H1 (cell line): ENCODE measurements at regions not wholly inside any gene's neighbourhood (a gene's known extent, or its start where the extent isn't known, plus 50 kb on each side); places are given as distances from the start of the nearest gene placed in this dataset.
"Not testable (repeated sequence)": the region's sequence is repeated elsewhere in the genome, so short reads cannot be mapped to it uniquely, and the experiment has no call there.

Experiments used
- CTCF ChIA-PET: fragments of 300-600 bp; sonication (Branson Sonifier 250); formaldehyde crosslinking; loops from one replicate; lab custom pipeline; 2021; ENCODE audit not compliant: partially characterized antibody; lab: Charles Lee
- POLR2A ChIA-PET: fragments of 300-600 bp; sonication (Branson Sonifier 250); formaldehyde crosslinking; loops from one replicate; lab custom pipeline; 2021; ENCODE audit warnings: inconsistent platforms; ENCODE audit not compliant: partially characterized antibody; lab: Charles Lee
- DNase-seq, 2 experiments: peaks; one replicate each; pipeline versions ENCODE4 v3.0.0 to v3.0.0-alpha.2; 2010 to 2022; ENCODE audit warnings: low spot score in 2 of 2, low read depth in 1 of 2, mixed read lengths in 1 of 2
- FAIRE-seq: peaks from 2 replicates; lab custom pipeline; 2011; peaks lifted over from hg19 to GRCh38; lab: Jason Lieb, UNC
- H2AFZ ChIP-seq: 2 replicates; pipeline ENCODE4 v1.8.1; 2012; ENCODE audit warnings: low read length, inconsistent platforms
- H2AK5ac ChIP-seq: 2 replicates; pipeline ENCODE4 v1.6.1; 2013; ENCODE audit warnings: low read depth, low read length
- H2BK120ac ChIP-seq: replicated peaks from 2 replicates; pipeline ENCODE3; 2013; ENCODE audit warnings: low read depth, low read length, inconsistent platforms
- H2BK12ac ChIP-seq: 2 replicates; pipeline ENCODE4 v1.6.1; 2013; ENCODE audit warnings: low read depth, low read length
- H2BK15ac ChIP-seq: 2 replicates; pipeline ENCODE4 v1.6.1; 2013; ENCODE audit warnings: low read length
- H2BK20ac ChIP-seq: 2 replicates; pipeline ENCODE4 v1.6.1; 2013; ENCODE audit warnings: low read length
- H2BK5ac ChIP-seq: 2 replicates; pipeline ENCODE4 v1.6.1; 2013; ENCODE audit warnings: low read depth, low read length
- H3K14ac ChIP-seq: 2 replicates; pipeline ENCODE4 v1.6.1; 2013; ENCODE audit warnings: inconsistent platforms; ENCODE audit not compliant: insufficient read length
- H3K18ac ChIP-seq: 2 replicates; pipeline ENCODE4 v1.6.1; 2013; ENCODE audit warnings: low read length; ENCODE audit errors: extremely low read depth
- H3K23ac ChIP-seq: 2 replicates; pipeline ENCODE4 v1.6.1; 2013; ENCODE audit warnings: inconsistent platforms; ENCODE audit not compliant: insufficient read length
- H3K23me2 ChIP-seq: 2 replicates; pipeline ENCODE4 v1.6.1; 2013; ENCODE audit warnings: low read depth, low read length
- H3K27ac ChIP-seq: 2 replicates; pipeline ENCODE4 v1.6.1; 2011; ENCODE audit warnings: low read depth, low read length, inconsistent platforms
- H3K27me3 ChIP-seq, 4 experiments: replicated peaks in 1 of 4; 1 replicate in 1 of 4; 2 replicates in 3 of 4; pipeline versions ENCODE4 v1.6.1 to v1.8.1; 2011 to 2013; ENCODE audit warnings: low read length in 3 of 4, mild to moderate bottlenecking in 3 of 4, inconsistent platforms in 2 of 4, mixed read lengths in 2 of 4, moderate library complexity in 1 of 4; ENCODE audit not compliant: control insufficient read depth in 3 of 4, insufficient read depth in 3 of 4; ENCODE audit errors: extremely low read depth in 1 of 4
- H3K36me3 ChIP-seq, 4 experiments: 2 replicates each; pipeline versions ENCODE4 v1.6.1 to v1.8.1; 2011 to 2013; ENCODE audit warnings: mild to moderate bottlenecking in 4 of 4, low read length in 3 of 4, moderate library complexity in 2 of 4, control low read depth in 1 of 4, inconsistent platforms in 1 of 4; ENCODE audit not compliant: insufficient read depth in 4 of 4, control insufficient read depth in 2 of 4
- H3K4ac ChIP-seq: replicated peaks from 2 replicates; pipeline ENCODE3; 2013; ENCODE audit warnings: low read length, low read depth, mixed read lengths, inconsistent platforms; ENCODE audit not compliant: insufficient read length
- H3K4me1 ChIP-seq, 4 experiments: replicated peaks in 1 of 4; 1 replicate in 1 of 4; 2 replicates in 3 of 4; pipeline versions ENCODE4 v1.6.1 to v1.8.1; 2011 to 2013; ENCODE audit warnings: low read length in 3 of 4, inconsistent platforms in 2 of 4, mixed read lengths in 1 of 4; ENCODE audit not compliant: insufficient read depth in 4 of 4, control insufficient read depth in 3 of 4
- H3K4me2 ChIP-seq, 2 experiments: 2 replicates each; pipeline versions ENCODE4 v1.6.1 to v1.8.1; 2011 to 2013; ENCODE audit warnings: low read depth in 2 of 2, low read length in 2 of 2, control low read depth in 1 of 2, inconsistent platforms in 1 of 2, mild to moderate bottlenecking in 1 of 2; ENCODE audit not compliant: insufficient read depth in 1 of 2
- H3K4me3 ChIP-seq, 4 experiments: fragments of 200-600, 300-600 bp in 1 of 4; sonication (generic), shearing (Covaris generic), sonication (Bioruptor Twin) in 1 of 4; 2 replicates each; pipeline versions ENCODE4 v1.5.1 to v1.8.1; 2011 to 2016; ENCODE audit warnings: low read length in 4 of 4, low read depth in 3 of 4, control low read depth in 2 of 4, inconsistent platforms in 2 of 4, mild to moderate bottlenecking in 2 of 4, mixed read lengths in 1 of 4, moderate library complexity in 1 of 4; ENCODE audit not compliant: insufficient read depth in 2 of 4; ENCODE audit errors: extremely low read depth in 1 of 4
- H3K56ac ChIP-seq: replicated peaks from 2 replicates; pipeline ENCODE3; 2013; ENCODE audit warnings: low read depth, mild to moderate bottlenecking, mixed read lengths, low read length, inconsistent platforms; ENCODE audit not compliant: insufficient read length
- H3K79me1 ChIP-seq: 2 replicates; pipeline ENCODE4 v1.6.1; 2013; ENCODE audit warnings: low read depth, low read length, control low read depth
- H3K79me2 ChIP-seq, 2 experiments: 2 replicates each; pipeline versions ENCODE4 v1.6.1 to v1.8.1; 2012 to 2013; ENCODE audit warnings: low read length in 2 of 2, mild to moderate bottlenecking in 2 of 2, inconsistent platforms in 1 of 2; ENCODE audit not compliant: insufficient read depth in 2 of 2, control insufficient read depth in 1 of 2
- H3K9ac ChIP-seq, 4 experiments: replicated peaks in 1 of 4; 1 replicate in 1 of 4; 2 replicates in 3 of 4; pipeline versions ENCODE4 v1.6.1 to v1.8.1; 2011 to 2013; ENCODE audit warnings: low read depth in 3 of 4, low read length in 3 of 4, control low read depth in 2 of 4, mild to moderate bottlenecking in 2 of 4, moderate library complexity in 2 of 4, inconsistent platforms in 1 of 4; ENCODE audit errors: extremely low read depth in 1 of 4
- H3K9me3 ChIP-seq, 2 experiments: 2 replicates each; pipeline versions ENCODE4 v1.6.1 to v1.8.1; 2012 to 2013; ENCODE audit warnings: mild to moderate bottlenecking in 2 of 2, moderate library complexity in 2 of 2, control low read depth in 1 of 2, inconsistent platforms in 1 of 2, low read depth in 1 of 2, low read length in 1 of 2, mixed read lengths in 1 of 2; ENCODE audit not compliant: insufficient read depth in 2 of 2
- H4K20me1 ChIP-seq, 2 experiments: replicated peaks in 1 of 2; 2 replicates each; pipeline versions ENCODE3 to v1.8.1; 2011 to 2013; ENCODE audit warnings: inconsistent platforms in 2 of 2, low read length in 2 of 2, mild to moderate bottlenecking in 1 of 2; ENCODE audit not compliant: insufficient read depth in 2 of 2, control insufficient read depth in 1 of 2
- H4K5ac ChIP-seq: 2 replicates; pipeline ENCODE4 v1.6.1; 2013; ENCODE audit warnings: low read length, low read depth, mixed read lengths, inconsistent platforms; ENCODE audit not compliant: insufficient read length
- H4K8ac ChIP-seq: 2 replicates; pipeline ENCODE4 v1.8.0; 2013; ENCODE audit warnings: mild to moderate bottlenecking, moderate library complexity, low read length, inconsistent platforms; ENCODE audit not compliant: insufficient read depth; ENCODE audit errors: extremely low read depth
- H4K91ac ChIP-seq: replicated peaks from 2 replicates; pipeline ENCODE3; 2013; ENCODE audit warnings: low read length, mixed read lengths, inconsistent platforms; ENCODE audit not compliant: insufficient read length
- WGBS, 2 experiments: shearing (Covaris generic) in 1 of 2; methylation state at CpG; one replicate each; pipeline versions ENCODE4 v1.1.6 to v1.1.7; 2013 to 2015; ENCODE audit warnings: low lambda C conversion rate in 2 of 2, mixed read lengths in 2 of 2, inconsistent platforms in 1 of 2, low coverage in 1 of 2, missing lambda C conversion rate in 1 of 2; ENCODE audit not compliant: insufficient replicate concordance in 2 of 2, insufficient coverage in 1 of 2, insufficient read length in 1 of 2; ENCODE audit errors: extremely low coverage in 1 of 2, missing lambda C conversion rate in 1 of 2; 5-methylcytosine and 5-hydroxymethylcytosine counted together

DNA sequence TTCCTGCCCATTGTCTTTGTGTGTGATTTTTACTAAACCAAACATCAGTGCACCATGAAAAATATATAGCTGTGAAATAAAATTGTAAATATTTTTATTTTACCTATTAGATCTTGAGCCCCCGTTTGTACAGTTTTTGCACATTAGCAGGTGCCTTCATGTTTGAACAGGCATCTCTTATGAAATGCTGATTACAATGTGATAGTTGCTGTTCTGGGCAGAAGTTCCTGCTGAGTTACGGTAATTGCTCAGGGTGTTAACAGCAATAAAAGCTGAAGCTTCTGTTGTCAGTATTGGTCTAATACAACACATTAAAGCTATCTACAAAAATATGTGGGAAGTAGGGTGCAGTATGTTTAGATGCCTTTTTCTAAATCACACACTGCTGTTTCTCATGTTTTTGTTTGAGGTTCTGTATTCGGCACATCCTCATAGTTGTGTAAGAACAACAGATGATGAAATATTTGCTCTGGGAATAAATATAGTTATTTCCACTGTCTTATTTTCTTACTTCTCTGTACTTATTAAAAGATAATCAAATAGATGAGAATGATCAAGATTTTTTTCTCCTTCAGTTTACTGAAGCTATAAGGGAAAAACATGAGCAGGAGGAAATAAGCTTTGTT lies 173.8 kb upstream of the GOLGA6L22 start:
- H2BK15ac ChIP-seq, POLR2A ChIA-PET, H2AK5ac ChIP-seq, H2BK5ac ChIP-seq, DNase-seq, H3K4me1 ChIP-seq, H3K36me3 ChIP-seq, FAIRE-seq, H3K23ac ChIP-seq, H2BK20ac ChIP-seq, H4K5ac ChIP-seq, H3K79me2 ChIP-seq, H4K20me1 ChIP-seq, H2AFZ ChIP-seq, H3K18ac ChIP-seq, H2BK12ac ChIP-seq, H3K23me2 ChIP-seq, H3K14ac ChIP-seq, CTCF ChIA-PET, H2BK120ac ChIP-seq, H3K27ac ChIP-seq, H3K79me1 ChIP-seq, H4K91ac ChIP-seq, H3K4ac ChIP-seq, H3K27me3 ChIP-seq, H3K9ac ChIP-seq, H3K4me2 ChIP-seq, H3K4me3 ChIP-seq, H3K56ac ChIP-seq, H4K8ac ChIP-seq: not testable (repeated sequence)
- peaks cover 12 to 13% of the 10 kb centered on the region in 2 experiments; a peak in 3 of 4 replicates for H3K9me3 ChIP-seq
- 71% methylated on average over 3 of the region's 3 CpGs; no CpG with 5 or more reads in 1 of the 2 experiments for WGBS, 2 experiments

DNA sequence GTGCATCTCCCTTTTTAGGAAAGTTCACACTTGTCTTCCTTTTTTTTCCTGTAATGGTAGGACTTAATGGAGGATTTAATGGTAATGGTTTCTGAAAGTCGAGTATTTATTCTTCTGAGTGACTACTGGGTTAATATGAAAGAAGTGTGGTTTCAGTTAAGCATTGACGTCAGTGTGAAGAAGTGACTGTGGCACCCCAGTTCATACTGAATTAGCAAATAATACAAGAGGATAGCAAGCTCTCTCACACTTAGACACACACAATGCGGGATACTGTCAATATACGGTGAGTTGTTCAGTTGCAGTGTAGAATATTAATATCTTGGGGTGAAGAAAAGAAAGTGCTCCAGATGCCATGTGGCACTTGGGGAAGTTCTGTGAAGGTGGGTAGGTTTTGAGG lies 167.6 kb upstream of the GOLGA6L22 start:
- FAIRE-seq, H2BK12ac ChIP-seq, H3K18ac ChIP-seq, H3K36me3 ChIP-seq, H4K5ac ChIP-seq, H3K23me2 ChIP-seq, H3K14ac ChIP-seq, H4K91ac ChIP-seq, CTCF ChIA-PET, H2BK5ac ChIP-seq, H2AFZ ChIP-seq, H3K79me1 ChIP-seq, H3K4me1 ChIP-seq, H3K4me2 ChIP-seq, POLR2A ChIA-PET, DNase-seq, H4K8ac ChIP-seq, H2BK15ac ChIP-seq, H4K20me1 ChIP-seq, H3K4me3 ChIP-seq, H3K79me2 ChIP-seq, H2AK5ac ChIP-seq, H3K23ac ChIP-seq, H2BK20ac ChIP-seq, H2BK120ac ChIP-seq, H3K27ac ChIP-seq, H3K56ac ChIP-seq, H3K4ac ChIP-seq, H3K27me3 ChIP-seq, H3K9ac ChIP-seq: not testable (repeated sequence)
- H3K9me3 ChIP-seq = peaks cover 17 to 20% of the 10 kb centered on the region in 2 experiments; a peak in 3 of 4 replicates
- WGBS, 2 experiments = 75% methylated on average over 4 of the region's 4 CpGs; no CpG with 5 or more reads in 1 of the 2 experiments
